ENCODE measurements at regions not wholly inside any gene's neighbourhood (a gene's known extent, or its start where the extent isn't known, plus 50 kb on each side); places are given as distances from the start of the nearest gene placed in this dataset.
"Not testable (repeated sequence)": the region's sequence is repeated elsewhere in the genome, so short reads cannot be mapped to it uniquely, and the experiment has no call there.

DNA sequence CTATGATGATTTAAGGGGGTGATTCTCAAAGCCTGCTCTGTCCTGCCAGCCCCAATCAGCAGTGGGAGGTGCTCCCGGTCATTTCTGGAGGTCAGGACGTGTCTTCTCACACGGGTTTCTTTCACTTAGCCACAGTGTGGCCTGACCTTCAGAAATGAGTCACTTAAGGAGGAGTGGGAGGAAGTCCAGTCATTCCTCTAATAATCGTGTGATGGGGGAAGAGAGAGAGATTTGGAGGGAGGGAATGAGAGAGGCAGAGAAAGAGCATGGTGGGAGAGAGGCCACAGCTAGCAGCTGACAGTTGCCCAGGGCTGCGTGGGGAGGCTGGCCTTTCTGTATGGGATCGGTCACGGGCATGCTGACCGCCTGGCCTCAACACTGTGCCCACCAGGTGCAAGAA is 142.6 kb upstream of the ZNF469 start:
- H3K4me2 ChIP-seq (ENCODE audit: low read length); CTCF ChIA-PET (ENCODE audit: unreplicated experiment); BruUV-seq (replicated peaks); H3K27ac ChIP-seq (ENCODE audit: low read depth, low read length, poor library complexity, severe bottlenecking); H2AFZ ChIP-seq (ENCODE audit: low read length); H4K20me1 ChIP-seq (ENCODE audit: insufficient read depth, low read length); POLR2A ChIA-PET; H3K4me1 ChIP-seq (ENCODE audit: insufficient read depth, low read length, poor library complexity, severe bottlenecking); H3K4me3 ChIP-seq (ENCODE audit: low read depth, low read length, poor library complexity, severe bottlenecking); H3K79me2 ChIP-seq (ENCODE audit: insufficient read depth, low read depth, low read length); DNase-seq (ENCODE audit: low spot score); intact Hi-C loops (cut with micrococcal nuclease; ENCODE audit: unreplicated experiment); H3K9me3 ChIP-seq (ENCODE audit: low read length); H3K9me2 ChIP-seq (ENCODE audit: insufficient read depth, low read length); H3K36me3 ChIP-seq (ENCODE audit: insufficient read depth, low read length): not testable (repeated sequence)

DNA sequence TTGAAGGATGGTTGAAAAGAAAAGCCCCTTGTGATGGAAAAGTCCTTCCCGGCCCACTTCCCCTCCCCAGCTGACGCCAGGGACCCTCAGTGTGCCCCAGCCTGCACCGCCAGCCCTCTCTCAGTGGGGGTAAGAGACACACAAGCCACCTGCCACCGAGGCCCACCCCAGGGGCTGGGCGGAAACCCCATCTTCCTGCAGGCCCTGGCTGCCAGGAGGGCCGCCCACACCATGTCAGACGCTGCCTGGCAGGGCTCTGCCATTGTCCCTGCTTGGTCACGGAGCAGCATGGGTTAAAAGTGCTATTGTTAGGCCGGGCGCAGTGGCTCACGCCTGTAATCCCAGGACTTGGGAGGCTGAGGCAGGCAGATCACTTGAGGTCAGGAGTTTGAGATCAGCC is 142.0 kb upstream of the ZNF469 start:
- H3K4me2 ChIP-seq (ENCODE audit: low read length); H3K27ac ChIP-seq (ENCODE audit: low read depth, low read length, poor library complexity, severe bottlenecking); H3K4me1 ChIP-seq (ENCODE audit: insufficient read depth, low read length, poor library complexity, severe bottlenecking); intact Hi-C loops (cut with micrococcal nuclease; ENCODE audit: unreplicated experiment); H3K9me2 ChIP-seq (ENCODE audit: insufficient read depth, low read length); H3K4me3 ChIP-seq (ENCODE audit: low read depth, low read length, poor library complexity, severe bottlenecking); H3K9me3 ChIP-seq (ENCODE audit: low read length); POLR2A ChIA-PET; DNase-seq (ENCODE audit: low spot score); H4K20me1 ChIP-seq (ENCODE audit: insufficient read depth, low read length); H3K79me2 ChIP-seq (ENCODE audit: insufficient read depth, low read depth, low read length); H2AFZ ChIP-seq (ENCODE audit: low read length); CTCF ChIA-PET (ENCODE audit: unreplicated experiment); H3K36me3 ChIP-seq (ENCODE audit: insufficient read depth, low read length); BruUV-seq (replicated peaks): not testable (repeated sequence)

DNA sequence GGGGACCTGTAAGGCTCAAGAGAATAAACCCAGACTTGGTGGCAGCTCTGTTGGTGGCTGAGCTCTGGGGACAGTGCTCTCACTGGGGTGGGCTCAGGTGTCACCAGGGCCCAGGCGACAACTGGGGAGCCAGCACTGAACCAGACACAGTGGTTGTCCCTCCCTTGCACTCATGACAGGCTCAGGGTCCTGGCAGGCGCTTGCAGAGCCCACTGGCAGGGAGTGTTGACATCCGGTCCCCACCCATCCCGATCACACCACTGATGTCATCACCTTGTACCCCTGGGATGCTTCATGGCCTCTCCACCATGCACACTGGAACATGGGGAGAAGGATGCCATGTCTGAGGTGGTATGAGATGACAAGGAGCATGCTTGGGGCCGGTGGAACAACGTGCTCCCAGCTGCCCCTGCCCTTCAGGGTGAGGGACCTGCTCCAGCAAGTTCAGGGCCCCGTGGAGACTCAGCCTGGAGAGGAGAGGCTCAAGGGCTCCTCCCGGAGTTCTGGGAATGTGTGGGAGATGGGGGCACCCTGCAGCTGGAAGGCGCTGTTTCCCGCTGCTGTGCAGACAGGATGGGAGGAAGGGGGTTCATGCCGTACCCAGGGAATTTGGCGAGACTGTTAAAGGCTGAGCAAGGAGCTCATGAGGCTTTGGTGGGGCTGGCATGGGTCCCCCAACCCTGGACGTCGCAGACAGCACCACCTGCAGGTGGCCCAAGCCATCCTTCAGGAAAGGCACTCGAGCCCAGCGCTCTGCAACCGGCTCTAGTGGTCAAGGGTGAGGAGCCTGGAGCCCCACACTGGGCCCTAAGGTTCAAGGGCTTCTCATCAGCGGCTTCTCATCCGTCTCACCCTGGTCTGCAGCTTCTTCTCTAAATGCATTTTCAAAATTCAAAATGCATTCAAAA is 141.1 kb upstream of the ZNF469 start:
- DNase-seq (ENCODE audit: low spot score); H3K4me2 ChIP-seq (ENCODE audit: low read length); H3K36me3 ChIP-seq (ENCODE audit: insufficient read depth, low read length); CTCF ChIA-PET (ENCODE audit: unreplicated experiment); H3K9me3 ChIP-seq (ENCODE audit: low read length); POLR2A ChIA-PET; H3K79me2 ChIP-seq (ENCODE audit: insufficient read depth, low read depth, low read length); BruUV-seq (replicated peaks); H4K20me1 ChIP-seq (ENCODE audit: insufficient read depth, low read length); H2AFZ ChIP-seq (ENCODE audit: low read length); H3K4me1 ChIP-seq (ENCODE audit: insufficient read depth, low read length, poor library complexity, severe bottlenecking); H3K9me2 ChIP-seq (ENCODE audit: insufficient read depth, low read length); H3K27ac ChIP-seq (ENCODE audit: low read depth, low read length, poor library complexity, severe bottlenecking); intact Hi-C loops (cut with micrococcal nuclease; ENCODE audit: unreplicated experiment); H3K4me3 ChIP-seq (ENCODE audit: low read depth, low read length, poor library complexity, severe bottlenecking): not testable (repeated sequence)

DNA sequence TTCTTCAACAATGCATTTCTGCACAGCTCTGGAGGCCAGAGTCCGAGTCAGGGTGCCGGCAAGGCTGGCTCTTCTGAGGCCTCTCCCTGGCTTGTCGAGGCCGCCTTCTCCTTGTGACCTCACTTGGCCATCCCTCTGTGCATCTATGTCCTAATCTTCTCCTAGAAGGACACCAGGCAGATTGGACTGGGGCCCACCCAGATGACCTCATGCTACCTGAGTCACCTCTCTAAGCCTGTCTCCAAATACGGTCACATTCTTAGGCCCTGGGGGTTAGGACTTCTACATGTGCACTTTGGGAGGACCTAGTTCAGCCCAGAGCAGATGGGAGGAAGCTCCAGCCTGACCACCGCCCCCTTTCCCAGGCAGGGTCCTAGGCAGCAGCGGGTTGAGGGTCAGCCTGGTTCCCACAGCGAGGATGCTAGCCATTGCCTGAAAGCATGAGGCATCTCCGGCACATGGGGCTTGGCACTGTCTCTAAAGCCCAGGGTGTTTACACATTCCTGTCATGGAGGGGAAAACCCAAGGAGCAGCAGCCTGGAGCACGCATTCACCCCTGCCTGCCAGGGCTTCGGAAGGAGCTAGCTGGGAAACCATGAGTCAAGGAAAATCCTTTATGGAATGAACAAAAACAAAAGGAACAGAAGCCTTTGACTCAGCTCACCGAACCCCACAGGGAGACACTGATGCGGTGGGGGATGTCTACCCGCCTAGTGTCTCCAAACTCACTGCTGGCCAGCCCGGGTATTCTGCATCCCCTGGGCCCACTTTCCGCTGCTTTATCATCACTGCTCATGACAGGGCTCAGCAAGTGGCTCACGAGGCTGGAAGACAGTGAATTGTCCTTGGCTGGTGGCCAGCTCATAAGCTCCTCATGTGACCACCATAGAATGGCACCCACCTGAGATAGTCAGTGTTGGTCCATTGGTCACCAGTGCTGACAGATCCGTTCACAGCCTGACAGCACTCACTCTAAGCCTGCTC is 140.2 kb upstream of the ZNF469 start:
- H3K9me3 ChIP-seq (ENCODE audit: low read length); H3K9me2 ChIP-seq (ENCODE audit: insufficient read depth, low read length); H3K4me3 ChIP-seq (ENCODE audit: low read depth, low read length, poor library complexity, severe bottlenecking); intact Hi-C loops (cut with micrococcal nuclease; ENCODE audit: unreplicated experiment); BruUV-seq (replicated peaks); H4K20me1 ChIP-seq (ENCODE audit: insufficient read depth, low read length); CTCF ChIA-PET (ENCODE audit: unreplicated experiment); DNase-seq (ENCODE audit: low spot score); H3K4me1 ChIP-seq (ENCODE audit: insufficient read depth, low read length, poor library complexity, severe bottlenecking); H3K4me2 ChIP-seq (ENCODE audit: low read length); H3K27ac ChIP-seq (ENCODE audit: low read depth, low read length, poor library complexity, severe bottlenecking); POLR2A ChIA-PET; H2AFZ ChIP-seq (ENCODE audit: low read length); H3K36me3 ChIP-seq (ENCODE audit: insufficient read depth, low read length); H3K79me2 ChIP-seq (ENCODE audit: insufficient read depth, low read depth, low read length): not testable (repeated sequence)

DNA sequence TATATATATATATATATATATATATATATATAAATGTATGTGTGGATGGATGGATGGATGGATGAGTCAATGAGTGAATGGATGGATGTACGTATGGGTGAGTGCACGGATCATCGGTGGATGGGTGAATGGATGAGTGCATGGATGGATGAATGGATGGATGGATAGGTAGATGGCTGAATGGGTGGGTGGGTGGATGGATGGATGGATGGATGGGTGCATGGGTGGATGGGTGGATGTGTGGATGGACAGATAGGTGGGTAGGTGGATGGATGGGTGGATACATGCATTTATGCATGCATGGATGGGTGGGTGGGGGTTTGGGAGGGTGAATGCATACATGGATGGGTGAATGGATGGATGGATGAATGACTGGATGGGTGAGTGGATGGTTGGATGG is 138.8 kb upstream of the ZNF469 start:
- CTCF ChIA-PET (ENCODE audit: unreplicated experiment); H3K79me2 ChIP-seq (ENCODE audit: insufficient read depth, low read depth, low read length); H3K27ac ChIP-seq (ENCODE audit: low read depth, low read length, poor library complexity, severe bottlenecking); DNase-seq (ENCODE audit: low spot score); H3K4me2 ChIP-seq (ENCODE audit: low read length); H3K9me2 ChIP-seq (ENCODE audit: insufficient read depth, low read length); H4K20me1 ChIP-seq (ENCODE audit: insufficient read depth, low read length); H3K4me3 ChIP-seq (ENCODE audit: low read depth, low read length, poor library complexity, severe bottlenecking); POLR2A ChIA-PET; H2AFZ ChIP-seq (ENCODE audit: low read length); intact Hi-C loops (cut with micrococcal nuclease; ENCODE audit: unreplicated experiment); H3K36me3 ChIP-seq (ENCODE audit: insufficient read depth, low read length); BruUV-seq (replicated peaks); H3K4me1 ChIP-seq (ENCODE audit: insufficient read depth, low read length, poor library complexity, severe bottlenecking); H3K9me3 ChIP-seq (ENCODE audit: low read length): not testable (repeated sequence)

DNA sequence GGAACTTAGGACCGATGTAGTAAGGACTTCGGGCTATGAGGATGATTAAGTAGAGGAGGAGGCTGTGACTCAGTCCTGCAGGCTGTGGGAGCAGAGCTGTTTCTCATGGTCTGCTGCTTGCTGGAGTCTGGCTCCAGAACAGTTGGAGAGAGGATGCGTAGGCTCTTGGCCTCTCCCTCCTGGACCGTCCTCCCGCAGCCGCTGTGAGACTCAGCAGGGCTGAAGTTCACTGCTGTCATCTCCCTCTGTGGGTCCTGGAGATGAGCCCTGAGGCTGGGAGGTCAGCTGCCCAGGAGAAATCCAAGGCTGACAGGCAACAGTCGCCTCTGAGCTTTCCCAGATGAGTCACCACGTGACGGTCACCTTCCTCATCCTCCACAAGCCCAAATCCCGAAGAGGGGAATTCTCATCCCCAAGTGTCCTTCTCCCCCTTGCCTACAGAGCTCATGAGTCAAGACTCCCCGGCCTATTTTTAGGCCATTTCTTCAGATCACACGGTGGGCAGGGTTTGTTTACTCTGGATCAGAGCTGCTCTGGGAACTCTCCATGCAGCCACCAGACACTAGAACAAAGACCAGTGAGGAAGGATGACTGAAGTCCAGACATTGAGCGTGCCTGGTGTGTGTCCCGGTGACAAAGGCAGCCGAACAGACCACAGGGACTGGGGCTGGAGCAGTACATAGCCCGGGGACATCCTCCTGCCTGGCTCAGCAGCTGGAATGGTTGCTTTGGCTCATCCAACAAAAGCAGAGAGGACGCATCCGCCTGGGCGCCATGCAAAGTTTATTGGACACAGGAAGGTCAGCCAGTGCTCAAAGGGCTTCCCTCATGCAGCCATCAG is 137.3 kb upstream of the ZNF469 start:
- not testable (repeated sequence) for H3K4me2 ChIP-seq (ENCODE audit: low read length); BruUV-seq (replicated peaks)

More for the DNA sequence above, 137.3 kb upstream of the ZNF469 start:
- POLR2A ChIA-PET; H3K9me3 ChIP-seq (ENCODE audit: low read length); H3K9me2 ChIP-seq (ENCODE audit: insufficient read depth, low read length); H3K4me3 ChIP-seq (ENCODE audit: low read depth, low read length, poor library complexity, severe bottlenecking); H4K20me1 ChIP-seq (ENCODE audit: insufficient read depth, low read length); H2AFZ ChIP-seq (ENCODE audit: low read length); intact Hi-C loops (cut with micrococcal nuclease; ENCODE audit: unreplicated experiment); H3K27ac ChIP-seq (ENCODE audit: low read depth, low read length, poor library complexity, severe bottlenecking); H3K36me3 ChIP-seq (ENCODE audit: insufficient read depth, low read length); CTCF ChIA-PET (ENCODE audit: unreplicated experiment); H3K4me1 ChIP-seq (ENCODE audit: insufficient read depth, low read length, poor library complexity, severe bottlenecking); DNase-seq (ENCODE audit: low spot score); H3K79me2 ChIP-seq (ENCODE audit: insufficient read depth, low read depth, low read length): not testable (repeated sequence)

Measured in OCI-LY7 (cell line).